ENCODE measurements at regions not wholly inside any gene's neighbourhood (a gene's known extent, or its start where the extent isn't known, plus 50 kb on each side); places are given as distances from the start of the nearest gene placed in this dataset.

DNA sequence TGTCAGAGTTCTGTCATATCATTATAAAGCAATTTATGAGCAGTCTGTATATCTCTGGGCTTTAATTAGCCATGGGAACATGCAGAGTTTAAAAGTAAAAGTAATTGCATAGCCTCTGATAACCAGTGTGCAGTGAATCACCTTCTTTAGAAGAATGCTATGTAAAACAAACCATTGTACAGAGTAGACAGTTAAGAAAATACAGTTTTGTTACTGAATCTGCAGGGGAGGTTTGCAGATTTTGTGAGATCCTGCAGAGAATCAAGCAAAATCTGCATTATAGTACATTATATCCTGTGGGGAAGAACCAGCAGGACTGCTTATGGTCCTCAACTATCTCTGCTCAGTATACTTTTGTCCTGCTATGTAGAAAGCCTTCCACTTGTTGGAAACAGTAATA, 396.2 kb upstream of the NAALADL2 start:
- TF ChIP-seq CTCF (conservative IDR thresholded peaks at IDR 0.05; ENCODE audit: low read depth, low read length) (no peak), EZH2 (IDR thresholded peaks at IDR 0.05; ENCODE audit: low read length, unreplicated experiment) (no peak)
